ENCODE measurements at regions not wholly inside any gene's neighbourhood (a gene's known extent, or its start where the extent isn't known, plus 50 kb on each side); places are given as distances from the start of the nearest gene placed in this dataset.
A peak's percentile ranks its signal among the peaks of the same experiment; 100 is the strongest.
"Not testable (repeated sequence)": the region's sequence is repeated elsewhere in the genome, so short reads cannot be mapped to it uniquely, and the experiment has no call there.

- not testable (repeated sequence) for DNase-seq
Observed at GRCh38 chr5:166291800-166292199, 1999.6 kb upstream of the WWC1 start.

GRCh38 chr5:166293892-166294291, 1997.6 kb upstream of the WWC1 start:
- DNase-seq, result no peak

GRCh38 chr5:166302166-166302565, 1989.3 kb upstream of the WWC1 start:
- DNase-seq, result no peak

DNA sequence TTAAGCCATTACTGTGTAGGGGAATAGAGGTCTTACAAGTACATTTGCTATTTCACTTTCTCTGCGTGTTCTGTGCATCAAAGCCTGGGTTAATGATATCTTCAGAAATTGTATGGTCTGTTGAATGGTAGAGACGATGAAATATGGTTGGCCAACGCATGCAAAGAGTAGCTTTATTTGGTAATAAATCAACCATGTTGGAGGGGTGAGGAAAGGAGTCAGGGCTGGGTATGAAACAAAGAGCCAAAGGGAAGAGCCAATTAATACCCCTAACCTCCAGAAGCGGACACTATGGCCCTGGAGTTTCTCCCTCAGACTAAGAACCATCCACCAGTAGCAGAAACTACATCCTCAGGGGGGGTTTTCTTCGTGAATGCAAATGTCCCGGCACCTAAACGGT, 1974.0 kb upstream of the WWC1 start:
- DNase-seq, result no peak

- no peak for DNase-seq
Observed at GRCh38 chr5:166320920-166321480, 1970.4 kb upstream of the WWC1 start.

GRCh38 chr5:166324372-166324771, 1967.1 kb upstream of the WWC1 start:
- no peak for DNase-seq

GRCh38 chr5:166329149-166329800, 1962.2 kb upstream of the WWC1 start:
- DNase-seq, result no peak

- DNase-seq, result no peak
Observed at GRCh38 chr5:166330036-166330435, 1961.4 kb upstream of the WWC1 start.

DNA sequence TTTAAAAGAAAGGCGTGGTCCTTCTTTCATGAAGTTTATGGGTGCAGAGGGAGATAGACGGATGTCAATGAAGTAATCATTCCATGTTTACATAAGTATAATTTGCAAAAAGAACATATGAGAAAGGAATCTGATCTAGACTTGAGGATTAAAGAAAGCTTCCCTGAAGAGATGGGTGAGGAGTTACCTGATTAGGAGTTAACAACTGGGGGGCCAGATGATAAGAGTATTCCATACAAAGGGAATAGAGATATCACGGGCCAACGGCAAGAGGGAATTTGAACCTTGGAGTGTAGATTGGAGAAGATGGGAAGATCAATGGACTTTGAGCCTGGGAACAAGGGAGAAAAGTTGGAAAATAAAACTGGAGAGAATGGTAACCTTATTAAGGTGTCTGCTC, 1959.9 kb upstream of the WWC1 start:
- no peak for DNase-seq

DNA sequence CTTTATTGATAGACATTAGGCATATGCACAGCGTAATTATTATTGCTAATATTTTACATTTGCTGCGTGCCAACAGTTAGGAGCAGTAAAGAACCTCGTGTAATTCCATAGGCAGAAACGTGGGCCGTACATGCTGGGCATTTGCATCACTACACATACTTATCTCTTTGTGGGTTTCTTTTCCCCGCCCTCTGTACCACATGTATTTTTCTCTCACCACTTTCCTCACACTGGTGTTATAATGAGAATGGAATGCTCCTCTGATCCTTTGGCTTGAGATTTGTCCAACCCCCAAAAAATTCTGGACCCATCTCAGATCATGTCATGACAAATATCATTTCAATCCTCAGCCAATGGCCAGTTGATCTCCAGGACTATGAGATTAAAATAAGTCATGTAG, 1952.6 kb upstream of the WWC1 start:
- DNase-seq, result peak; percentile 47

GRCh38 chr5:166340039-166340438, 1951.4 kb upstream of the WWC1 start:
- peak; percentile 46 for DNase-seq

DNA sequence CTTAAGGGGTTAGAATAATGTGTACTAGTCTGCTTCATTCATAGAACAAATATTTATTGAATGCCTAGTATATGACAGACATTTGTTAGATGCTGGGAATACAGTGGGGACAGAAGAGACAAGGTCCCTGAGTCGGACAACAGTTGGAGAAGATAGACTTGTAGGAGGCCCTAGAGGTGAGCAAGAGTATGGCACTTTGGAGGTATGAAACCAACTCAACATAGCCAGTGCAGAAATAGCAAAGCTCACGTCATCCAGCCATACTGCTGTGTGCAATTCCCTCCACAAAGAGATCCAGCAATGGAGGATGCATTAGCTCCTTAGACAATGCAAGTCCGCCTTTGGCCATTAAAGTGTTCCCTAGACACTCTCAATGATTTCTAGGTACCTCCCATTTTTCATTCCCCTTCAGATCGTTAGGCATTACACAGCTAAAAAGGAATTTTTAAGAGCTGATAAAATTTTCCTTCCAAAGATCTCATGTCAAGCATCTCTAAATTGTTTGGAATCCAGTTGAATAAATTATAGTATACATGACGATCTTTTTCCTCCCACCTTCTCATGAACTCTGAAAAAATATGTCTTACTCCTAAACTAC, 1949.6 kb upstream of the WWC1 start:
- DNase-seq, result no peak

DNA sequence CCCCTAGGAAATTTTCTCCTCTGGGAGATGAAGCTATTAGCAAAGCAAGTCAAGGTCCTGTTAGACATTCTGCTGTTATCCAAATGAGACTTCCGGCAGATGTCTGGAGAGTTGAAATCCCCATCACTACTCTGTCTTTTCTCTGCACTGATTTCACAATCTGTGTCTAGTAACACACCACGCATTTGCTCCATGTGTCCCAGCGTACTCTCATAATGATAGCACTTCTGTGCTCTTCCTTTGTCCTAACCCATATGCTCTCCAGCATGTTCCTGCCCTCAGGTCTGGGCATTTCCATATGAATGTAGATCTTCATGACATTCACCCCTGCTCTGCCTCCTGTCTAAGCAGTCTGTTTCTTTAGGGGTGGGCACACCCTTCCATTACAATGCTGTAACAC, 1949.0 kb upstream of the WWC1 start:
- no peak for DNase-seq

DNA sequence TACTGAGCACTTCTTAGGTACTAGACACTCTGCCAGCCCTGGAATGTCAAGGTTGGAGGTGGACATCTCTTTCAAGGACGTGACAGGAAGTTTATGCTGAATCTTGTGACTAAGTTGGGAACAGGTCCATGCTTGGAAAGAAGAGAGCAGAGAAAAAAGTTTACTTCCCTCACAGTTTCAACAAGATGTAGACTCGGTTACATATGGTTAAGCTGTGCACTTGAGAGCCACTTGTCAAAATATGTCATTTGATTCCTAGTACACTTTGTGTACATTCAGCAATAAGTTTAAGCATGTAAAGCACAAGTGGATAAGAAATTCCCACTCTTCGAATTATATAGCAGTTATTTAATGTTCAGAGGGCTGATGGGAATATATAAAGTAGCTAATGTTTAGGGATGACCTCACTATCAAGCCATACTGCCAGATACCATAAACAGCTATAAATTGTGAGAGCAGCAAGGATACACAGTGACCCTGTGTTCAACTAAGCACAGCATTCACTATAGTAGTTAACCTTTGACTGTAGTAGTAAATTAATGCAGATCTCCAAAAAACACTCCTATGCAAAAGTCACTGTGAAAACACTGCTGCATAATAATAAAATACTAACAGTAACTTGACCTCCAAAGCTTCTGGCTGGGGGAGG, 1944.6 kb upstream of the WWC1 start:
- no peak for DNase-seq

GRCh38 chr5:166349046-166349445, 1942.4 kb upstream of the WWC1 start:
- DNase-seq, result peak; percentile 69

DNA sequence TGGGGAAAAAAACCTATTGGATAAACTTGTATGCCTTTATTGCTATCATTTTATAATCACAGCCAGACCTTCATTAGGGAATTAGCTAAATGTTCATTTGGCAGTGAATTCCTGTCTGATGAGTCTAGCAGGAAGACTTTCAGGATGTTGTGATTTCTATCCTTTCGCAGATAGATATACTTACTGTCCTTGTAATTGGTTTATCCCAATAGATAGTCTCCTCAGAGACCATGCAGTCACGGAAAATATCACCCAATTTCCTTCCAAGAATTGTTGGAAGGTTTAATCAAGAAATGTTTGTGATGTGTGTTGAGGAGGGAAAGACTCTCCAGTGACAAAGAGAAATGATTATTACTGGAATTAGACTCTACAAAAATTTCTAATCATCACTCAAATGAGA, 1937.9 kb upstream of the WWC1 start:
- peak; percentile 21 for DNase-seq

DNA sequence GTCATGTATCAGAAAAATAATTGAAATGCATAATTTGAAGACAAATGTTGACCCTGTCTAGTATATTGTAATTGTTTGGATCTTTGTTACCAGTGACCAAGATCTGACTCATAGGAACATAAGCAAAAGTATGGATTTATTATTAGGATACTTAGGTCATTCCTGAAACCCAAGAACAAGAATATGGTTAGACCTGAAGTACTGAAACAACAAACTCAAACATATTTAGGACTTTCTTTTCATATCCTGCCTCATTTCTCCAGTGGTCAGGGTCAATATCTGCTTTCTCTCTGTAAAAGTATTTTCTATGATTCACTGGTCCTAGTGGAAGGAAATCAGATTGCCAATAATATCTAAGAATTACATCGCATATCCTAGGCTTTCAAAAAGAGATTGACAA, 1937.1 kb upstream of the WWC1 start:
- peak; percentile 56 for DNase-seq

DNA sequence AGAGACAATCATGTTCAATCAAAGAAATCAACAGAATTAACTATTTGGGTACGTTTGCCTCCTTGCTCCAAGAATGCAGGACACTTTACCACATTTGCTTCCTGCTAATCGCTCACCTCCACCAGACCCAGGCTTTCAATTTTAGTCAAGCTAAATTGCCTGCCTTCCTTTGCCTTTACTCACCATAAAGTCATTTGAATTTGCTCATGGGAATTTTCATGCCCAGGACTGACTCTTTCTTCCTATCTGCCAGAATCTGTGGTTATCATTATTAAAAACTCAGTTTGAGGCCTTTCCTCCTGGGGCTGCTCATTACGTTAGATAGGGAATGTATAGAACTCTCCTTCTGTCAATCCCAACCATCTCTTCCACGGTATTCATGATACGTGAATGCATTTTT, 1935.3 kb upstream of the WWC1 start:
- peak; percentile 55 for DNase-seq

DNA sequence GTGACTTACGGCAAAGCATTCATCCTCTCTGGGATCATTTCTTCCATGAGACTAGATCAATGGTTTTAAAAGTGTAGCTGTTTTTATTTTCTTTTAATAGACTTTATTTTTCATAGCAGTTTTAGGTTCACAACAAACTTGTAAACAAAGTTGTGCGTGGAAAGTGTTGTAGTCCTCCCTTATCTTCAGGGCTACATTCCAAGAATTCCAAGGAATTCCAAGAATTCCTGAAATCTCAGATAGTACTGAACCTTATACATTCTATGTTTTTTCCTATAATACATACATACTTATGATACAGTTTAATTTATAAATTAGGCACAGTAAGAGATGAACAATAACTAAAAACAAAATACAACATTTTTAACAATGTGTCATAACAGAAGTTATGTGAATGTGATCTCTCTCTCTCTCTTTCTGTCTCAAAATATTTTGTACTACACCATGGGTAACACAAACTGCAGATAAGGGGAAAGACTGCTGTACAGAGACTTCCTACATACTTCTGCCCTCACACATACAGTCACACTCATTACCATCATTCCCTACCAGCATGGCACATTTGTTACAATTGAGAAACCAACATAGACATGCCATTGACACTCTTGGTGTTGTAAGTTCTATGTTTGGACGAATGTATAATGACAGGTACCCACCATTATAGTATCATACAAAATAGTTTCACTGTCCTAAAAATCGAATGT, 1933.2 kb upstream of the WWC1 start:
- peak; percentile 27 for DNase-seq

GRCh38 chr5:166363087-166363760, 1928.2 kb upstream of the WWC1 start:
- no peak for DNase-seq

- DNase-seq, result no peak
Observed at GRCh38 chr5:166365164-166365563, 1926.3 kb upstream of the WWC1 start.

DNA sequence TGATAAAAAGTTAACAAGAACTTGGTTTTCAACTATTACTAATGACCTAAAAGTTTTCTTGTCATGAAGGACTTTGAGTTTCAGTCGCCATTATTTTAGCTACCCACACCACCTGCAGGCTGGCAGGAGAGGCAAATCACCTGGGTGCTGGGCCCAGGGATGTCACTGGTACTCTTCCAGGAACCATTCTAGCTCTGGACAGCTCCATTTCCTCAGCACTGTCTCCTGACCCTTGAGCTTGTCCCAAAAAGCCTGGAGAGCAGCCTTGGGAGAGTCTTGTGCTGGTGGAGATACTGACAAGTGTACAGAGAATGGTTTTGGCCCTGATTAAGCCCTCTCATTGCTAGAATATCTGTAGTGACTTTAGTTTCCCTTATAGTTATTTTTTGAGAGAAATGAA, 1924.1 kb upstream of the WWC1 start:
- no peak for DNase-seq

DNA sequence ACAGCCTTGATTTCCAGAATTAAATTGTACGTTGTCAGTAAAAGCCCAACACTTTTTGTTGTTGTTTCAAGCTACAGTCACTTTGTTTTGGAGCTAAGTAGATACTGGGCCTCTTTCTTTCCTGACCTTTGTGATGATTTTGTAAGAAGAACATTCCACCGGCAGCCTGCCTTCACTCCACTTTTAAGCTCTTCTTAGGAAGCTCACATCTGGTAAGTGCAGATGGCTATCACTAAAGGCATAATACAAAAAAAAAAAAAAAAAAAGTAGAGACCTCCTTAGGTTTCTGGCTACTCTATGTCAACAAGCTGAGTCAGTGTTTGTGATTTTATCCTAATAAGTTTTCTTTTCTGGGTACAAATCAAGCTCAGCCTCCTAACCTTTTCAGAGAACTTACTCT, 1922.1 kb upstream of the WWC1 start:
- no peak for DNase-seq

All from fibroblast of skin of right biceps (primary cell).